Liver (tissue), 8 donors: ENCODE measurements at regions not wholly inside any gene's neighbourhood (a gene's known extent, or its start where the extent isn't known, plus 50 kb on each side); places are given as distances from the start of the nearest gene placed in this dataset.

Experiments
- DNase-seq: peaks from one replicate; pipeline ENCODE4 v3.0.0-alpha.2; 2017; ENCODE audit warnings: low spot score
- H3K27ac ChIP-seq, 2 donors: one replicate each; pipeline ENCODE4 v1.7.0; 2013; ENCODE audit warnings: inconsistent platforms in 2 of 2, low read length in 2 of 2, control low read depth in 1 of 2, low read depth in 1 of 2, mild to moderate bottlenecking in 1 of 2
- H3K27me3 ChIP-seq, 4 donors: one replicate each; pipeline versions ENCODE4 v1.6.1 to v1.7.0; 2013; ENCODE audit warnings: low read length in 3 of 4, inconsistent platforms in 1 of 4, mild to moderate bottlenecking in 1 of 4, moderate library complexity in 1 of 4; ENCODE audit not compliant: control insufficient read depth in 4 of 4, insufficient read depth in 4 of 4
- H3K36me3 ChIP-seq, 4 donors: one replicate each; pipeline versions ENCODE4 v1.6.1 to v1.7.0; 2013; ENCODE audit warnings: low read length in 3 of 4, mild to moderate bottlenecking in 3 of 4, low read depth in 1 of 4, moderate library complexity in 1 of 4; ENCODE audit not compliant: control insufficient read depth in 4 of 4, insufficient read depth in 3 of 4
- H3K4me1 ChIP-seq, 4 donors: one replicate each; pipeline versions ENCODE4 v1.6.1 to v1.7.0; 2013; ENCODE audit warnings: low read length in 3 of 4, mild to moderate bottlenecking in 3 of 4, moderate library complexity in 1 of 4; ENCODE audit not compliant: control insufficient read depth in 4 of 4, insufficient read depth in 4 of 4
- H3K4me3 ChIP-seq, 3 donors: one replicate each; pipeline versions ENCODE4 v1.6.1 to v1.7.0; 2013; ENCODE audit warnings: low read length in 3 of 3, control low read depth in 1 of 3, low read depth in 1 of 3, mild to moderate bottlenecking in 1 of 3
- H3K9ac ChIP-seq, 2 donors: one replicate each; pipeline ENCODE4 v1.7.0; 2013; ENCODE audit warnings: low read length in 2 of 2, mild to moderate bottlenecking in 2 of 2, moderate library complexity in 2 of 2, control low read depth in 1 of 2, low read depth in 1 of 2
- H3K9me3 ChIP-seq, 4 donors: one replicate each; pipeline versions ENCODE4 v1.6.1 to v1.7.0; 2013; ENCODE audit warnings: low read length in 3 of 4; ENCODE audit not compliant: control insufficient read depth in 4 of 4
- ATF3 ChIP-seq: IDR thresholded peaks from 2 replicates; pipeline ENCODE4 v1.6.1; 2016; ENCODE audit warnings: antibody characterized with exemption
- CTCF ChIP-seq: fragments of 150-350 bp; IDR thresholded peaks from 2 replicates; pipeline ENCODE4 v1.5.1; 2017; ENCODE audit warnings: improper control_type of control experiment, low read depth, low read length; ENCODE audit not compliant: missing input control
- EGR1 ChIP-seq, 2 donors: IDR thresholded peaks; 2 replicates each; pipeline ENCODE4 v1.6.1; 2016 to 2018; ENCODE audit warnings: antibody characterized with exemption in 2 of 2, low read depth in 2 of 2
- FOXA1 ChIP-seq: IDR thresholded peaks from 2 replicates; pipeline ENCODE4 v1.6.1; 2016; ENCODE audit warnings: antibody characterized with exemption
- FOXA2 ChIP-seq: IDR thresholded peaks from 2 replicates; pipeline ENCODE4 v1.6.1; 2016; ENCODE audit warnings: antibody characterized with exemption
- GABPA ChIP-seq, 2 donors: IDR thresholded peaks in 1 of 2; conservative IDR thresholded peaks in 1 of 2; 2 replicates each; pipeline ENCODE4 v1.6.1; 2016; ENCODE audit warnings: antibody characterized with exemption in 2 of 2, mild to moderate bottlenecking in 1 of 2, moderate library complexity in 1 of 2
- HNF4A ChIP-seq, 2 donors: conservative IDR thresholded peaks; 2 replicates each; pipeline ENCODE4 v1.6.1; 2016; ENCODE audit warnings: antibody characterized with exemption in 2 of 2, mild to moderate bottlenecking in 2 of 2
- HNF4G ChIP-seq: IDR thresholded peaks from 2 replicates; pipeline ENCODE4 v1.6.1; 2016; ENCODE audit warnings: antibody characterized with exemption
- JUND ChIP-seq, 2 donors: IDR thresholded peaks; 2 replicates each; pipeline ENCODE4 v1.6.1; 2016; ENCODE audit warnings: antibody characterized with exemption in 2 of 2
- NR2F2 ChIP-seq: IDR thresholded peaks from 2 replicates; pipeline ENCODE4 v1.6.1; 2016; ENCODE audit warnings: antibody characterized with exemption
- RAD21 ChIP-seq, 2 donors: IDR thresholded peaks; 2 replicates each; pipeline ENCODE4 v1.6.1; 2016; ENCODE audit warnings: antibody characterized with exemption in 2 of 2, mild to moderate bottlenecking in 2 of 2
- REST ChIP-seq: IDR thresholded peaks from 2 replicates; pipeline ENCODE4 v1.6.1; 2016; ENCODE audit warnings: antibody characterized with exemption, mild to moderate bottlenecking
- RXRA ChIP-seq, 2 donors: IDR thresholded peaks; 2 replicates each; pipeline ENCODE4 v1.6.1; 2017 to 2018; ENCODE audit warnings: antibody characterized with exemption in 2 of 2, mild to moderate bottlenecking in 1 of 2
- SP1 ChIP-seq: IDR thresholded peaks from 2 replicates; pipeline ENCODE4 v1.6.1; 2018; ENCODE audit warnings: antibody characterized with exemption, mild to moderate bottlenecking
- TAF1 ChIP-seq: conservative IDR thresholded peaks from 2 replicates; pipeline ENCODE4 v1.6.1; 2016; ENCODE audit warnings: antibody characterized with exemption, mild to moderate bottlenecking
- YY1 ChIP-seq: IDR thresholded peaks from 2 replicates; pipeline ENCODE4 v1.6.1; 2016; ENCODE audit warnings: antibody characterized with exemption, mild to moderate bottlenecking
- WGBS: extraction: QIAGEN DNeasy Blood & Tissue Kit; methylation state at CpG from one replicate; pipeline ENCODE4 v1.1.7; 2013; 5-methylcytosine and 5-hydroxymethylcytosine counted together
- TF ChIP-seq, protein P1 (sequence below): IDR thresholded peaks from 2 replicates; pipeline ENCODE4 v1.6.1; 2016; ENCODE audit warnings: antibody characterized with exemption
- donor health status: healthy.
- donor health status: healthy.
- donor health status: healthy.
- donor health status: healthy.
- donor health status: healthy.

GRCh38 chr2:12090590-12090989 is 344.2 kb downstream of the LPIN1 start (continued):
- TF ChIP-seq REST: peak; percentile 64

GRCh38 chr2:12091201-12091806 is 344.9 kb downstream of the LPIN1 start:
- Histone ChIP-seq H3K27ac (peak overlapping the region in 1 of 2 donors; percentile 13), H3K9ac (no peak overlapping the region), H3K4me3 (no peak overlapping the region), H3K4me1 (peaks cover 0 to 5% (median 0%) of the 10 kb centered on the region in 4 donors), H3K9me3 (peaks cover 0 to 4% (median 0%) of the 10 kb centered on the region in 4 donors), H3K27me3 (no peaks in the 10 kb centered on the region), H3K36me3 (no peaks in the 10 kb centered on the region)
- 92% methylated on average over 4 of the region's 4 CpGs for WGBS
- no peak for DNase-seq
- TF ChIP-seq, protein P1, sequence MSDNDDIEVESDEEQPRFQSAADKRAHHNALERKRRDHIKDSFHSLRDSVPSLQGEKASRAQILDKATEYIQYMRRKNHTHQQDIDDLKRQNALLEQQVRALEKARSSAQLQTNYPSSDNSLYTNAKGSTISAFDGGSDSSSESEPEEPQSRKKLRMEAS: no peak
- TF ChIP-seq ATF3 (no peak), RAD21 (IDR thresholded peaks at IDR 0.05) (no peak), FOXA2 (no peak), REST (no peak), EGR1 (IDR thresholded peaks at IDR 0.05; ENCODE audit: low read depth in 2 of 2) (no peak), HNF4G (no peak), GABPA (IDR thresholded peaks at IDR 0.05 in 1 of 2, conservative IDR thresholded peaks at IDR 0.05 in 1 of 2) (no peak), NR2F2 (no peak), RXRA (IDR thresholded peaks at IDR 0.05) (no peak), FOXA1 (no peak), HNF4A (conservative IDR thresholded peaks at IDR 0.05) (no peak)

GRCh38 chr2:12094134-12094533 is 347.7 kb downstream of the LPIN1 start:
- Histone ChIP-seq H3K27me3 (no peaks in the 10 kb centered on the region), H3K4me3 (no peak overlapping the region), H3K4me1 (peaks cover 0 to 5% (median 0%) of the 10 kb centered on the region in 4 donors), H3K27ac (no peak overlapping the region), H3K36me3 (no peaks in the 10 kb centered on the region), H3K9me3 (no peaks in the 10 kb centered on the region), H3K9ac (no peak overlapping the region)
- no peak for DNase-seq
- WGBS: 91% methylated on average over 3 of the region's 3 CpGs
- TF ChIP-seq EGR1 (IDR thresholded peaks at IDR 0.05; ENCODE audit: low read depth in 2 of 2) (no peak), HNF4A (conservative IDR thresholded peaks at IDR 0.05) (no peak), YY1 (no peak), RXRA (IDR thresholded peaks at IDR 0.05) (no peak), RAD21 (IDR thresholded peaks at IDR 0.05) (no peak), SP1 (no peak), ATF3 (no peak), CTCF (no peak), TAF1 (no peak), FOXA1 (no peak), JUND (IDR thresholded peaks at IDR 0.05) (no peak), NR2F2 (no peak)
